ENCODE measurements at regions not wholly inside any gene's neighbourhood (a gene's known extent, or its start where the extent isn't known, plus 50 kb on each side); places are given as distances from the start of the nearest gene placed in this dataset.
A peak's percentile ranks its signal among the peaks of the same experiment; 100 is the strongest.

- Histone ChIP-seq H3K27me3 (replicated peaks; ENCODE audit: control insufficient read depth, insufficient read depth, low read length) (no peaks in the 10 kb centered on the region), H3K36me3 (ENCODE audit: control insufficient read depth, insufficient read depth, low read length) (no peaks in the 10 kb centered on the region), H3K4me3 (replicated peaks; ENCODE audit: low read depth, low read length) (no peak overlapping the region)
- DNase-seq (ENCODE audit: extremely low read depth, insufficient read length) = no peak
- TF ChIP-seq, protein P1, sequence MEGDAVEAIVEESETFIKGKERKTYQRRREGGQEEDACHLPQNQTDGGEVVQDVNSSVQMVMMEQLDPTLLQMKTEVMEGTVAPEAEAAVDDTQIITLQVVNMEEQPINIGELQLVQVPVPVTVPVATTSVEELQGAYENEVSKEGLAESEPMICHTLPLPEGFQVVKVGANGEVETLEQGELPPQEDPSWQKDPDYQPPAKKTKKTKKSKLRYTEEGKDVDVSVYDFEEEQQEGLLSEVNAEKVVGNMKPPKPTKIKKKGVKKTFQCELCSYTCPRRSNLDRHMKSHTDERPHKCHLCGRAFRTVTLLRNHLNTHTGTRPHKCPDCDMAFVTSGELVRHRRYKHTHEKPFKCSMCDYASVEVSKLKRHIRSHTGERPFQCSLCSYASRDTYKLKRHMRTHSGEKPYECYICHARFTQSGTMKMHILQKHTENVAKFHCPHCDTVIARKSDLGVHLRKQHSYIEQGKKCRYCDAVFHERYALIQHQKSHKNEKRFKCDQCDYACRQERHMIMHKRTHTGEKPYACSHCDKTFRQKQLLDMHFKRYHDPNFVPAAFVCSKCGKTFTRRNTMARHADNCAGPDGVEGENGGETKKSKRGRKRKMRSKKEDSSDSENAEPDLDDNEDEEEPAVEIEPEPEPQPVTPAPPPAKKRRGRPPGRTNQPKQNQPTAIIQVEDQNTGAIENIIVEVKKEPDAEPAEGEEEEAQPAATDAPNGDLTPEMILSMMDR (IDR thresholded peaks at IDR 0.05; ENCODE audit: insufficient read depth, low read length, poor library complexity, severe bottlenecking) = peak; percentile 13
Measured at GRCh38 chr6:96465321-96465903, 56.2 kb upstream of the UFL1 start.

GRCh38 chr6:96466147-96466863 is 55.3 kb upstream of the UFL1 start:
- H3K4me3 ChIP-seq (replicated peaks; ENCODE audit: low read depth, low read length) = no peak overlapping the region; the same call in 1 of the 2 replicates
- no peak for DNase-seq (ENCODE audit: extremely low read depth, insufficient read length)
- H3K27me3 ChIP-seq (replicated peaks; ENCODE audit: control insufficient read depth, insufficient read depth, low read length) = no peaks in the 10 kb centered on the region
- TF ChIP-seq, protein P1 (IDR thresholded peaks at IDR 0.05; ENCODE audit: insufficient read depth, low read length, poor library complexity, severe bottlenecking) = no peak
- H3K36me3 ChIP-seq (ENCODE audit: control insufficient read depth, insufficient read depth, low read length) = no peaks in the 10 kb centered on the region

DNA sequence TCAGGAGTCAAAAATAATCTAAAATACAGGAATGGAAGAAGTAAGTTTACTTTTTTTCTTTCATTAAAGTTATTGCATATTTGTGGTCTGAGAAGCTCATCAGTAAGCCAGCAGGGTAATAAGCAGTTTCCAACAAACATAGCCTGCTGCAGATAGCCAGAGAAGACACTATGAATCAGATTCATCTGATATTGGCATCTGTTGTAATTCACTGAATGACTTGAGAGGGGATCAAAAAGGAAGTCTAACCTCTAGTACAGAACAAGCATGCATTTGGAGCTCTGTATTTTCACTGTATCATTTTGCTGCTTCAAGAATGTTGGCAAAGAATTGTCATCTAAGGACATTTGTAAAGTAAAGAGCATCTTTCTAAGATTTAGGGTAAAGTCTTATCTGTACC is 53.8 kb upstream of the UFL1 start:
- Histone ChIP-seq H3K4me3 (replicated peaks; ENCODE audit: low read depth, low read length) (no peak overlapping the region), H3K36me3 (ENCODE audit: control insufficient read depth, insufficient read depth, low read length) (no peaks in the 10 kb centered on the region), H3K27me3 (replicated peaks; ENCODE audit: control insufficient read depth, insufficient read depth, low read length) (no peaks in the 10 kb centered on the region)
- no peak for DNase-seq (ENCODE audit: extremely low read depth, insufficient read length)
- TF ChIP-seq, protein P1 (IDR thresholded peaks at IDR 0.05; ENCODE audit: insufficient read depth, low read length, poor library complexity, severe bottlenecking) = no peak

- H3K4me3 ChIP-seq (replicated peaks; ENCODE audit: low read depth, low read length) = no peak overlapping the region
- no peaks in the 10 kb centered on the region for H3K36me3 ChIP-seq (ENCODE audit: control insufficient read depth, insufficient read depth, low read length)
- DNase-seq (ENCODE audit: extremely low read depth, insufficient read length) = no peak
- H3K27me3 ChIP-seq (replicated peaks; ENCODE audit: control insufficient read depth, insufficient read depth, low read length) = no peaks in the 10 kb centered on the region
- TF ChIP-seq, protein P1 (IDR thresholded peaks at IDR 0.05; ENCODE audit: insufficient read depth, low read length, poor library complexity, severe bottlenecking) = no peak
Measured at GRCh38 chr6:96468281-96468680, 53.3 kb upstream of the UFL1 start.

GRCh38 chr6:96468681-96469224 is 52.9 kb upstream of the UFL1 start:
- H3K4me3 ChIP-seq (replicated peaks; ENCODE audit: low read depth, low read length) = no peak overlapping the region
- no peak for DNase-seq (ENCODE audit: extremely low read depth, insufficient read length)
- H3K36me3 ChIP-seq (ENCODE audit: control insufficient read depth, insufficient read depth, low read length) = no peaks in the 10 kb centered on the region
- no peaks in the 10 kb centered on the region for H3K27me3 ChIP-seq (replicated peaks; ENCODE audit: control insufficient read depth, insufficient read depth, low read length)
- TF ChIP-seq, protein P1 (IDR thresholded peaks at IDR 0.05; ENCODE audit: insufficient read depth, low read length, poor library complexity, severe bottlenecking) = peak; percentile 34

All from GM06990 (cell line).